EH (cell line): ENCODE measurements at regions not wholly inside any gene's neighbourhood (a gene's known extent, or its start where the extent isn't known, plus 50 kb on each side); places are given as distances from the start of the nearest gene placed in this dataset.
"Not testable (repeated sequence)": the region's sequence is repeated elsewhere in the genome, so short reads cannot be mapped to it uniquely, and the experiment has no call there.

ENCODE experiments used
- DNase-seq: peaks from one replicate; pipeline ENCODE4 v3.0.0-alpha.2; 2015; ENCODE audit warnings: low read depth

DNA sequence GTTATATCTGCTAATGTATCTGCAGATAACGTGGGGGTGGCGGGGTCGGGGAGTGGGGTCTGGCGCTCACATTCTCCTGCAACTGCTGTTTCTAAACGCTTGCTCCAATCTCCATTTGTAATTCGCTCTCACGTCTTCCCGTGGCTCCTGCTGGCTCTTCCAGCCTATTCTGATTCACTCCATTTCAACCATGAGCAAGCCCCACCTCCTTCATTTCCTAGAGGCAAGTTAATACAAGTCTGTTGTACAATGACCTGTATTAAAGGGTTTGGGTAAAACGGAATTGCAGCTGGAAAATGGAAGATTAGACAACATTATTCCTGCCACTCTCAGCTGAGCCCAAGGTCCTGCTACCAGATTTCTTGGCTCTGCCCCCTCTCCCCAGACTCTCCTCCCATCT is 132.3 kb downstream of the CSNK2A3 start:
- no peak for DNase-seq

DNA sequence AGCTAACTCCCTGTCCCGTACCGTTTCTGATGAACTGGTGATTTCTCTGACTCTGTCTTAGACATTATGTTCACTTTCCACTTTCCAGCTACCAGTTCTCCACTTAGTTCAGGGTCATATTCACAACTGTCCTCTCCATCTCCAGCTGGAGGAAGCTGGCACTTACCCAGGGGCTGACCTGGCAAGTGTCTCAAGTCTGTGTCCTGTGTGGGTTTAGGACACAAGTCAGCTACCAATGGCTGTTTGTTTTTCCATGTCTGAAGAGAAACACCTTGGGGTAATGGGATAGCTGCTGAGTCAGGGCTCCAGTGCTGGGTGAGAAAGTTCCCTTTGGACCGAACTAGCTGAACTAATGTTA is 134.4 kb downstream of the CSNK2A3 start:
- no peak for DNase-seq

DNA sequence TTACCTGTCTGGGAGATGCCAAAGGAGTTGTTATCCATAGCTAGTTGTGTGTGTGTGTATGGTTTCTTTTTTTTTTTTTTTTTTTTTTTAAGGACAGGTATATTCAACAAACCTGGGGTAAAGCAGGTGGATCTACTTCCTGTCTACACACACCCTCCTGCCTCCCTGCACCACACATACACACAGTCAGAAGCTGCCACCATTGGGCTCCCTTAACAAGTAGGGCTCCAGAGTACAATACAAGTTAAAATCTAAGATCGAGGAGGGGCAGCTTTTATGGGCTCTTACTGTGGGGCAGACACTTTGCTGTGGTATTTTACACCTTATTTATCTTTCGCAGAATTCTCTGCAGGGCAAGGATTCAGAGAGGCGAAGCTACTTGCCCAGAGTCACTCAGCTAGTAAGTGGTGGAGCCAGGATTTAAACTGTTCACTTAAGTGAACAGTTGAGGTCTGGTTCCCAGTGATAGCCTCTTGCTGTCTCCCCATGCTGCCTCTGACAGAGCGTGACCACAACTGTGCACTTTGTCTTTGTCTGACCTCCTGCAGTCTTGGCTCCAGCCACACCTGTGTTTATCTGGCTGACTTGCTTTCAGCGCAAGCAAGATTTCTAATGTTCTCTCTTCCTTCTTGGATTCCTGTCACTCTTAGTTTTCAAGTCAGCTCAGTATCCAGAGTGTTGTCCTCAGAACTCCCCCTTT is 135.0 kb downstream of the CSNK2A3 start:
- no peak for DNase-seq

DNA sequence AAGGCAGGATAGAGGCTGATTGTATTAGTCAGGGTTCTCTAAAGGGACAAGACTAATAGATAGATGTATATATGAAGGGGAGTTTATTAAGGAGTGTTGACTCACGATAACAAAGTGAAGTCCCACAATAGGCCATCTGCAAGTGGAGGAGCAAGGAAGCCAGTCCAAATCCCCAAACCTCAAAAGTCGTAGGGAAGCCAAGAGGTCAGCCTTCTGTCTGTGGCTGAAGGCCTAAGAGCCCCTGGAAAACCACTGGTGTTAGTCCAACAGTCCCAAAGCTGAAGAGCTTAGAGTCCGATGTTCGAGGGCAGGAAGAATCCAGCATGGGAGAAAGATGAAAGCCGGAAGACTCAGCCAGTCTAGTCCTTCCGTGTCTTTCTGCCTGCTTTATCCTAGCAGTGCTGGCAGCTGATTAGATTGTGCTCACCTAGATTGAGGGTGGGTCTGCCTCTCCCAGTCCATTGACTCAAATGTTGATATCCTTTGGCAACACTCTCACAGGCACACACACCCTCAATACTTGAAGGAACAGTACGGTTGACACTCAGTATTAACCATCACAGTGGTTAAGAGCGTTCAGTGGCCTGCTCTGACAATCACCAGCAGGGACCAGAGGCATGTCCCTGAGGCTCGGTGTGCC is 135.6 kb downstream of the CSNK2A3 start:
- DNase-seq, result no peak

DNA sequence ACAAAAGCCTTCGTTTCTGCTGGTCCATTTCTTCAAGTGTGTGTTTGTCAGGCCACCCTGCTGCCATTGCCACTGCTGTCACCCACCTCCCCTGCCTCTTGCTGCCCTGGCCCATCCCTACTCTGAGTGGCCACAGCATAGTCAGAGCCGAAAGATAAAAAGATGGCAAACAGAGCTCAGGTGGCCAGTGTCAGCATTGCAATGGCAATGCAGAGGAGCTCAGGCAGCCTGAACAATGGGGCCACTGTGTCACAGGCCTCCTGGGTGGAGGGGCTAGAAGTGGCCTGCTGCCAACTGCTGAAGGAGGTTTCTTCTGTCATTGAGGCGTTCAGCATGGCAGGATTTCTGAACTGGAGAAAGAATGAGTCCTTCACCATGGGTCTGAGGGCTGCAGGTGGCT is 137.1 kb downstream of the CSNK2A3 start:
- DNase-seq, result no peak

DNA sequence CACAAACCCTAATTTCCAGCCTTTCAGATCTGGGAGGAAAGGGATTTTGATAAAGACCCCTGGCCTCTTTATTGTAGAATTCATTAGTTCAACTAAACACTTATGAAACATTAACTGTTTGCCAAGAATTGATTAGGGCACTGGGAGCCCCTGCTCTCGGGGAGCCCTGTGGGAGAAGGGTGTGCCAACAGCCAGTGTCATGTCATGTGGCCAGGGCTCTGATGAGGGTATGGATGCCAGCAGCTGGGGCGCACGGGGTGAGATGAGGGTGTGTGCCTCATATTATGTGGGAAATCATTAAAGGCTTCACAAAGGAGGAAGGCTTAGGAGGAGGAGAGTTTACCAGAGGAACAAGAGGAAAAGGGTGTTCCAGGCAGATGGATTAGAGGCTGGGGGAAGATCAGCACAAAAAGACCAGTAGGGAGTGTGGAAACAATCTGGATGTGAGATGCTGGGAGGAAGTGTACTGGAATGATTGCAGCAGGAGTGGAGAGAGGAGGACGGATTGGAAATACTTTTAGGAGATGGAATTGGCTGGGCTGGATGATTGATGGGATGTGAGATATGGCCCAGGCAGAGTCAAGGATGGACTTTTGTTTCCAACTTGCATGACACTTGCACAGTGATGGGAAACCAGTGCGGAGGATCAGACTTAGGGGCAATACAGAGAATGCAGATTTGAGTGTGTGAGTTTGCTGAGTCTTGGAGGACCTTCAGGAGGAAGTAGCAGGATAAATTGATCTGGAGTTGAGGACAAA is 137.8 kb downstream of the CSNK2A3 start:
- DNase-seq, result no peak

DNA sequence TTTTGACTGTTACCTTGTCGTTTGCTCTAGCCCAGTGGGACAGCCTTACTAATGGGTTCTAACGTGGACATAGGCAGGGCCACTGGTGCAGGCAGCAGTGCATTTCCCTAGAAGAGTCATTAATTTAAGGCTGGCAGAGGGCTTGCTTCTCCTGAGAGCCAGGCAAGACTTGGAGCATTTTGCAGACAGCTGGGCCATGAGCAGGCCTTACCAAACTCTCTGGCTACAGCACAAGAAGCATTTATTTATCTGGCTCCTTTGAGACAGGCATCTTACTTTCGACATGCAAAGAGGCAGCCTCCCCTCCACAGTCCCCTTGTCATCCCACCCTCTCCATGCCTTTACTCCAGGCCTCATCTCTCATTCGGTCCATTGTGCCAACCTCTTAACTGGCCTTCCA is 139.9 kb downstream of the CSNK2A3 start:
- no peak for DNase-seq

DNA sequence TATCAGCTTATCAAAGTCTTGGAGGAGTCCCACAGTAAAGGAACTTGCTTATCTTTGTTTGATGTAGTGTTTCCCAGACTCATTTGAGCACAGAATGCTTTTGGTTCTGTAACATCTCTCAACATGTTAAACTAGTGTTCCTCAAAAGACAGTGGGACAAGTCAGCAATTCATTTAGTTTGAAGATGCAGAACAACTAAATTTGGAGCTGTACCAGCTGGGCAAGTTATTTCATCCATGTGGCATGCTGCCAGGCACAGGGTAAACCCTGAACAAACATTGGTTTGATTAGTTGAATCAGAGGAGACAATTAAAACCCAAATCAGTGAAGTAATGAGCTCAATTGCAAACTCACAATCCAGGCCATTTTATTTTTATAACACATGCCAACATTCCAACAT is 141.2 kb downstream of the CSNK2A3 start:
- no peak for DNase-seq

DNA sequence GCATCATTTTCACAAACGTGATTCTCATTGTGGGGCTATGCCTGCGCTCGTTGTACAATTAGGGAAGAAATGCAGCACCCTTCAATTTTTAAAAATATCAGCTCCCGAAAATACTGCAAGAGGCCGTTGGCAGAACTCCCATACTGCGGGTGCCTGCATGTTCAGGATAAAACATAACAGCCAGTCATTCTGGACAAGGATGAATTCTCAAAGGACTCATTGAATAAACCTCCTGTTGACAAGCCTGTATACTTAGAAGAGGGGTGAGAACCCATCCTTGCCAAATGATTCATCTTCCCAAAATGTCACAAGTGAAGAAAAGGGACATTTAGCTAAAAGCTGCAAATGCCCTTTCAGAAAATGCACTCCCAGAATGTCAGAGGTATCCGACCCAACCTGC is 141.9 kb downstream of the CSNK2A3 start:
- no peak for DNase-seq

DNA sequence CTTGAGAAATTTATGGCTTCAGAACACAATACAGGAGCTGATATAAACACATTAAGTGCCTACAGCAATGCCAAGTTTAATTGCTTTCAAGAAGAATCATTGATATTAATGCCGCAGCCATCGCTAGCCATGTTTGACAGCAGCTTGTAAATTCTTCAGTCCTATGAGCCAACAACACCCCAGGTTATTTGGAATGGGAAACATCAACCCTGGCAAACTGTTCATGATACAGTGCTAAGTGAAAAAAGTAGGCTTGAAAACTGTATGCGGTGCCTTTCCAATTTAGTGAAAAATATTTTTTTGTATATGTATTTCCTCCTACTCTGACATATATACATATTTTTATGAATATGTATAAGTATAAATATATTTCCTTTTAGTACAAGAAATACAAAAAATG is 142.6 kb downstream of the CSNK2A3 start:
- DNase-seq, result no peak

DNA sequence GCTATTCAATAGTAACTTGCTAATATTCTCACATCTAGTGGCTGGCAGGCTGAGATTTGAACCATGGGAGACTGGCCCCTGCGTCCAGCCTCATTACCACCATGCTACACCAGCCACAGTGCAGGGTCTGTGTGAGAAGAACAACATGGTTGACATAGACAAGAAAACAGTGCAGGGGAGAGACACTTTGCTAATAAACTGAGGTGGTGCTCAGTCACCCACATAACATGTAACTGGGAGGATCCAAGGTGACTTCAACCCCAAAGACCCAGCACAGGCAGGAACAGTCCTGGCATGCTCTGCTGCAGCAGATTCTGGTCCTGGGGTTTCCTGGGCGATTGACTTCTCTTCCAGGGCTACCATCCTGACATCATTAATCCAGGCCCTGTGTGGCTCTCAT is 143.1 kb downstream of the CSNK2A3 start:
- DNase-seq, result no peak

DNA sequence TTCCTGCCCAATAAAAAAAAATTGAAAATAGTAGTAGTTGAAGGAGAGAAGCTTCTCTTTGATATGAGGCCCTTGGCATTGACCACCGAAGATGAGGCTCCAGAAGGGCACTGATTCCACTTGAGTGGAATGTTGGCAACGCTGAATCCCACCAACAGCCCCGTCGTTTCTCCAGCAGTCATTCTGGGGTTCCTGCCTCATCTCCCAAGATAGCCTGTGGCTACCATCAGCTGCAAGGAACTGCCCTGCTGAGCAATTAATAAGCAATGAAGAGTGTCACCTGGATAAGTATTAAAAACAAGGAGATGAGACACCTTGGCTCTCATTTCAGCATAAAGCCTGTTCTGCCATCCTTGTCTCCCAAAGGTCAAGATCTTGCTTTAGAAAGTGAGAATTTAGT is 144.1 kb downstream of the CSNK2A3 start:
- DNase-seq, result no peak

DNA sequence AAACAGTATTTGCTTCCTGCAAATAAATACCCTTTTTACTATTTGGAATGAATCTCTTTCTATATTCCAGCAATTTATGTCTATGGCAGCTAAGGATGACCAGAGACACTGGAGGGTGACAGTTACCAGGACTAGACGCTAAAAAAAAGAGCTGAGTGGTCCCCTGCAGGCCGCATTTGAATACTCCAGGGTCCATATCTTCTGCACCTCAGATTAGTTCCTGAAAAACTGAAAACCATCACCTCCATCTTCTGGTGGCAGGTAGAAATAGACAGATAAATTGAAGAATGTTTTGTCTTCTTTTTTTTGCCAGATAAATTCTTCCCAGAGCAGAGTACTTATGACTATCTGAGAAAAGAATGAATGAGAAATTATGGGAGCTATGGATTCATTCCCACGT is 145.6 kb downstream of the CSNK2A3 start:
- no peak for DNase-seq

DNA sequence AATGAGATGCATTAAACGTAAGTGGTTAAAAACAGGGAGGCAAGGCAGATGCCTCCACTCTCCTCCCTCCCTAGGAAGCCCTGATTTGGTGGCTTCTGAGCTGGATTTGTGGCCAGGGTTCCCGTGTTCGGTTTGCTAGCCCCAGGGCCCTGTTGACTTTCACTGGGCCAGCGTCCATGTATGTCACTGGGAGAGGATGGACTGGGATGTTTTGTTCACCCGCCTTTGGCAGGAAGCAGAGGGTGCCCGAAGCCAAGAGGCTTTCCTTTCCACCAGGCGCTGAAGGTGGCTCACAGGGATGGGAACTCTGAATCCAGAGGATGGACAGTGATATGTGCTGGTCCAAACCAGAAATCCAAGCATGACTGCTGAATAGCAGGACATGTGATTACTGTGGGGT is 146.6 kb downstream of the CSNK2A3 start:
- no peak for DNase-seq

DNA sequence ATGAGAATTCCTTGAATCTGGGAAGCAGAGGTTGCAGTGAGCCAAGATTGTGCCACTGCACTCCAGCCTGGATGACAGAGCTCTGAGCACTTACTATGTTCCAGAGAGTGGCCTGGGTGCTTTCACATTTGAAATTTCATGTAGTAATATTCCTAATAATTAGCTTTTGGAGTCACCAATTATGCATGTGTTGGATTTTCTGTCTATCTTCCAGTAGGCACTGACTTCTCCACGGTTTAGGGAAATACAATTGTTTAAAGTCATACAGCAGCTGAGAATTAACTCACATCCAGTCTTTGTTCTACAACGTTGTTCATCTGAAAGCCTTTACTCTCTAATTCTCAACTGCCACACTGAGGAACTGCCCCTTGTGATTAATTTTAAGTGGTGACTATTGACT is 150.2 kb downstream of the CSNK2A3 start:
- DNase-seq, result no peak

DNA sequence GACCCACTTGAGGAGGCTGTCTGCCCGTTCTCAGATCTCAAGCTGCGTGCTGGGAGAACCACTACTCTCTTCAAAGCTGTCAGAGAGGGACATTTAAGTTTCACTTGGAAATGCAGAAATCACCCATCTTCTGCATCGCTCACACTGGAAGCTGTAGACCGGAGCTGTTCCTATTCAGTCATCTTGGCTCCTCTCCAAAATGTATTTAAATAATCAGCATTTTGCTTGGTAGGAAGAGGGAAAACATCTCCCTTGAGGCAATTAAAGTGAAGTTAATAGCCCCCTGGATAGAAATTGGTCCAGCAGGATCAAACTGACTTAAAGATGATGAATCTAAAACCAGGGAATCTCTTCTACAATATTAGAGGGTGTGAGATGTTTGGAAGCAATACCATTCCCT is 151.7 kb downstream of the CSNK2A3 start:
- DNase-seq, result not testable (repeated sequence)

DNA sequence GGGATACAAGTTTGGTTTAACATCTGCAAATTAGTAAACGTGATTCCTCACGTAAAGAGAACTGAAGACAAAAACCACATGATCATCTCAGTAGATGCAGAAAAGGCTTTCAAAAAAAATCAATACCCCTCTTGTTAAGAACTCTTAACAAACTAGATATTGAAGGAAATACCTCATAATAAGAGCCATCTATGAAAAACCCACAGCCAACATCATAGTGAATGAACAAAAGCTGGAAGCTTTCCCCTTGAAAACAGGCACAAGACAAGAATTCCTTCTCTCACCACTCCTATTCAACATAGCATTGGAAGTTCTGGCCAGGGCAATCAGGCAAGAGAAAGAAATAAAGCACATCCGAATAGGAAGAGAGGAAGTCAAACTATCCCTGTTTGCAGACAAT is 160.5 kb downstream of the CSNK2A3 start:
- no peak for DNase-seq

DNA sequence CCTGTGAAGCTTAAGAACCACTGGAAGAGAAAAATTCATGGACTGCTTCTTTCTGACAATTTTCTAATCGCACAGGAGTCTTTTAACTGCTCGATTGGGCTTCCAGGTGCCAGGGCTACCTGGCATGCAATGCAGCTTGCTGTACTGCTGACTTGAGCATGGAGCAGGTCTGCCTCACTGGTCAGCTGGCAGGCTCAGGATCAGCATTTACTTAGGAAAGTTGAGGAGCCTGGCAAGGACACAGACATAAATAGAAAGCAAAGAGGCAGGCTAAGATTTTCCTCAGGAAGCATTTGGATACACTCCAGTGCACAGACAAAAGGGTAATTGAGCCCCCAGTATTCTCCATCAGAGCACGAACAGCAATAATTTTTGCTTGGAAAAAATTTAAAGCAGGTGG is 163.5 kb downstream of the CSNK2A3 start:
- no peak for DNase-seq

DNA sequence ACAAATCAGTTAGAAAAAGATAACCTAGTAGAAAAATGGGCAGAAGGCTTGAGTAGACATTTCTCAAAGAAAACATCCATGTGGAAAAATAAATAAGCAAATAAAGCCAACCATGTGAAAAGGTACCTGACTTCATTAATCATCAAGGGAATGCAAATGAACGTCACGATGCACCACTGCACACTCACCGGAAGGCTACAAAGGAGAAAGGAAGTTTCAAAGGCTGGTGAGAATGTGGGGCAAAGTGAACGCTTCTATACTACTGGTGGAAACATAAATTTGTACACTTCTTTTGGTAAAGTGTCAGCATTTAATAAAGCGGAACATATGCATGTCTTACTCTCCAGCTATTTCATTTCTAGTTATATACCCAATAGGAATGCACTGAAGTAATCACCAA is 166.8 kb downstream of the CSNK2A3 start:
- no peak for DNase-seq

DNA sequence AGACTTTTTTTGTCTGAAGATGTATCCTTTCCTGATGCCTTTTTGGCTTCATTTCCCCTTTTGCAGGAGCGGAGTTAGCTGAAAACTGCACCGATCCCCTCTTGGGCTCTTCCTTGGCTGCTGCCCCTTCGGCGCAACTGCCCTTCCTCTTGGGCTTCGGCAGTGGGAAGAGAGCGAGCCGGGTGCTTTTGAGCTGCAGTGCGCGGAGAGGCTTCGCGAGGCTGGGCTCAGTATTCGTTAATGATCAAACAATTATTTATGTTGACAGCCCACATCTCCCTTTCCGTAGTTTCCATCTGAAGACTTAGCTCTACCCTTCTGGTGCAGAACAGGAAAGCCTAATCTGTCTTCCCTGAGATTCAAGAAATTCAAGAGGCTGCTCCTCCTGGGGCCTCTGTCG is 170.8 kb downstream of the CSNK2A3 start:
- no peak for DNase-seq

DNA sequence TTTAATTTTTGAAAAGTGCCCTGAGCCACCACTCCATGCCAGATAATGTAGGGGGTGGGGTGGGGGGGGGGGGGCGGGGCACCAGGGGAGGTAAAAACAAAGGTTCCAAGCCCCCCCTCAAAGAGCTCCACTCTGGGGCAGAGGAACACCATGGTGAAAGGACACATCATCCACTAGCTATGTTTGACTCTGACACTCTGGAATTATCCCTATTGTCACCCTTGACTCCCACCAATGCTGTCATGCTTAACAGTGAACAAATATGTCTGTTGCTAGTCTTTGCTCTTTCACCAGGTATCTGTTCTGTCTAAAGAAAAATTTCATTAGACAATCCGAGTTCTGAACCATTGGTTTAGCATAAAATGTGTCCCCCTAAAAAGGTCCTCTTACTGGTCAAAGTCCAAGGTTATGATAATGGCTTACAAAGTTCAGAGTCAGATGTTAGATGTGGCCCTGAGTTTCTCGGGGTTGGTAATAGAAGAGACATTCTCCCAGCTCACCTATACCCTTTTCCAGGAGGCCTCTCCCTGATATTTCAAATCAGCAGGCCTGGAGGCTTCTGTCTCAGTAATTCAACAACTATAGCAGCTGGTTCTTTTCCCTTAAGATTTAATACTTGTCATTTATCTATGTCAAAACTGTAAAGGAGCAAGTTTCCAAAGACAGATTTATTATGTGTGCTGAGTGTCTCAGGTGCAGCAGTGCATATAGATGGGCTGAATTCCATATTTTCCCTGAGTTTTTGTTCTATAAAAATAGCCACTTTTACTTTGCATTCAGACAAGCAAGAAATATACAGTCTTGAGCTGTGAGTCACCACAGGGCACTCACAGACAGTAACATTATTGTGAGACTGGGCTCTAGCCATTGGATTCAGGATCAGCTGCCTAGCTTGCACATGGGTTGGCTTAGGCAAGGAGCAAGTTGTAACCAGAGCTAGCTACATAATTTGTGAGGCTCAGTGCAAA is 174.1 kb downstream of the CSNK2A3 start:
- DNase-seq, result peak; percentile 81

DNA sequence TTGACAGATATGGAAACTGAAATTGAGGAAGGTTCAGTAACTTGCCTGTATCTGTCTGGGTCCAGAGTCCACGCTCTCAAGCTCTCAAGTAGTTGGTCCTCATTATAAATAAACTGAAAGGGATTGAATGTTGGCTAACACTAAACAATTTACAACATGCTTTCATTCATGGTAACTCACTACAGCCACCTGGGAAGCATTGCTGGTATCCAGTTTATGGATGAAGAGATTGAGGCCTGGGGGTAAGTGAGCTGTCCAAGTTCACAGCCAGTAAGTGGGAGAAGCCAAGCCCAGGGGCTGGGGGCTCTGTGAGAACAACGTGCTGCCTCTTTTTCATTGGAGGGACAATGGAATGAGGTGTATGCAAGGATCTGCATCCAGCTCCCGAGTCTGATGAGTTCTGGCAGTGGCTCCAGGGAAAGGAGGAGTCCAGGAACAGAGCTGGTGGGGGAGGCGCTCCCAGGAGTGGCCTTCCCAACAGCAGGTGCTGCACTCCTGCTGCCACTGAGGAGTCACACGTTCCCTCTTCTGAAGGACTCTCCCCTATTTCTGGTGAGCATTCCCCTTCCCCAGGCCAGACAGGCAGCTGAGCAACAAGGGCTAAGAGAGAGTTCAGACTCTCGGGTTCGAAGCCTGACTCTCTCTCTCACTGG is 175.8 kb downstream of the CSNK2A3 start:
- no peak for DNase-seq
